Erythroblast (primary cell): ENCODE measurements at regions not wholly inside any gene's neighbourhood (a gene's known extent, or its start where the extent isn't known, plus 50 kb on each side); places are given as distances from the start of the nearest gene placed in this dataset.

ENCODE experiments used
- GATA1 ChIP-seq: IDR thresholded peaks from 2 replicates; pipeline ENCODE4 v1.6.1; 2011; ENCODE audit warnings: low read depth, mild to moderate bottlenecking, control low read depth, low read length, moderate library complexity
- POLR2A ChIP-seq: IDR thresholded peaks from 2 replicates; pipeline ENCODE4 v1.6.1; 2011; ENCODE audit warnings: mild to moderate bottlenecking, low read length

DNA sequence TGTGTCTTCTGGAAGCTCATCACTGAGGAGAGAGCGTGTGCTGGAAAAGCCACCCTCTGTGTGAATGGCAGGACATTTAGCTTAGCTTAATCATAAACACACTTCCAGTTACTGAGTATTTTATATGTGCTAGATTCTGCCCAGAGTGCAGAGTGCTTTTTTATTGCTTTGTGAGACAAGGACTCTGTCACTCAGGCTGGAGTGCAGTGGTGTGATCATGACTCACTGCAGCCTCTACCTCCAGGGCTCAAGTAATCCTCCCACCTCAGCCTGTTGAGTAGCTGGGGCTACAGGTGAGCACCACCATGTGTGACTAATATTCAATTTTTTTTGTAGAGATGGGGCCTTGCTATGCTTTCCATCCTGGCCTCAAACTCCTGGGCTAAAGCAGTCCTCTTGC is 61.4 kb upstream of the IRX3 start:
- TF ChIP-seq POLR2A = no peak
- TF ChIP-seq GATA1 = no peak
